Skeletal muscle tissue (tissue), 3 donors: ENCODE measurements at regions not wholly inside any gene's neighbourhood (a gene's known extent, or its start where the extent isn't known, plus 50 kb on each side); places are given as distances from the start of the nearest gene placed in this dataset.

Experiments used
- H3K27ac ChIP-seq: one replicate; pipeline ENCODE4 v1.7.0; 2013; ENCODE audit warnings: mild to moderate bottlenecking, low read depth, low read length, inconsistent platforms
- H3K27me3 ChIP-seq, 3 donors: one replicate each; pipeline ENCODE4 v1.7.0; 2013; ENCODE audit warnings: low read length in 3 of 3; ENCODE audit not compliant: control insufficient read depth in 3 of 3, insufficient read depth in 3 of 3
- H3K36me3 ChIP-seq, 3 donors: one replicate each; pipeline ENCODE4 v1.7.0; 2013; ENCODE audit warnings: low read length in 3 of 3; ENCODE audit not compliant: control insufficient read depth in 3 of 3, insufficient read depth in 3 of 3
- H3K4me1 ChIP-seq, 3 donors: one replicate each; pipeline ENCODE4 v1.7.0; 2013; ENCODE audit warnings: low read length in 3 of 3, mild to moderate bottlenecking in 3 of 3; ENCODE audit not compliant: control insufficient read depth in 3 of 3, insufficient read depth in 3 of 3
- H3K4me3 ChIP-seq, 3 donors: one replicate each; pipeline ENCODE4 v1.7.0; 2013; ENCODE audit warnings: low read length in 3 of 3
- H3K9ac ChIP-seq, 3 donors: one replicate each; pipeline ENCODE4 v1.7.0; 2013; ENCODE audit warnings: low read length in 3 of 3, mild to moderate bottlenecking in 3 of 3, moderate library complexity in 2 of 3, low read depth in 1 of 3
- H3K9me3 ChIP-seq, 3 donors: one replicate each; pipeline ENCODE4 v1.7.0; 2013; ENCODE audit warnings: low read length in 3 of 3; ENCODE audit not compliant: control insufficient read depth in 3 of 3
- donor health status: Osteomylitis.

- peaks cover 7 to 15% (median 9%) of the 10 kb centered on the region in 3 donors for H3K4me1 ChIP-seq
- H3K9ac ChIP-seq: no peak overlapping the region
Observed at GRCh38 chr2:71811726-71812125, 335.9 kb downstream of the CYP26B1 start.

GRCh38 chr2:71811157-71811556 lies 336.5 kb downstream of the CYP26B1 start:
- Histone ChIP-seq H3K9me3 (no peaks in the 10 kb centered on the region), H3K4me3 (no peak overlapping the region), H3K27ac (no peak overlapping the region), H3K27me3 (peaks cover 0 to 3% (median 0%) of the 10 kb centered on the region in 3 donors), H3K36me3 (no peaks in the 10 kb centered on the region), H3K9ac (no peak overlapping the region), H3K4me1 (peaks cover 7 to 15% (median 9%) of the 10 kb centered on the region in 3 donors)

More at GRCh38 chr2:71811726-71812125, 335.9 kb downstream of the CYP26B1 start:
- Histone ChIP-seq H3K36me3 (no peaks in the 10 kb centered on the region), H3K27me3 (peaks cover 0 to 3% (median 0%) of the 10 kb centered on the region in 3 donors), H3K27ac (no peak overlapping the region), H3K9me3 (no peaks in the 10 kb centered on the region), H3K4me3 (no peak overlapping the region)

GRCh38 chr2:71807581-71808451 lies 339.8 kb downstream of the CYP26B1 start:
- Histone ChIP-seq H3K9ac (no peak overlapping the region), H3K4me1 (peaks cover 7 to 9% (median 9%) of the 10 kb centered on the region in 3 donors), H3K27me3 (no peaks in the 10 kb centered on the region), H3K27ac (no peak overlapping the region), H3K36me3 (no peaks in the 10 kb centered on the region), H3K9me3 (no peaks in the 10 kb centered on the region), H3K4me3 (no peak overlapping the region)

DNA sequence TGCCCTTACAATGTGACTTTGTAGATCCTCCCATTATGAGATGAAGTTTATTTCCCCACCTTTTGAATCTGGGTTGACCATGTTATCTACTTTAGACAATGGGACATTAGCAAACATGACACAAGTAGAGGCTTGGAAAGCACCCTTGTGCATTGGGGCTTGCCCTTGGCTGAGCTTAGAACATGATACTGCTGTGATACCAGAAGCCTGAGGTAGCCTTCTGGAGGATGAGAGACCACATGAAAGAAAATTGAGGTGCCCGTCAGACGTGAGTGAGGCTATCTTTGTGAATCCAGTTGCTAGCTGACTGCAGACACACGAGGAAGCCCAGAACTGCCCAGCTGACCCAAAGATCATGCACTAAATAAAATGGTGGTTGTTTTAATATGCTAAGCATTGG lies 341.2 kb downstream of the CYP26B1 start:
- H3K9ac ChIP-seq: no peak overlapping the region
- peaks cover 11 to 17% (median 16%) of the 10 kb centered on the region in 3 donors for H3K4me1 ChIP-seq
- no peaks in the 10 kb centered on the region for H3K27me3 ChIP-seq
- no peak overlapping the region for H3K4me3 ChIP-seq
- no peaks in the 10 kb centered on the region for H3K36me3 ChIP-seq
- H3K27ac ChIP-seq: no peak overlapping the region
- H3K9me3 ChIP-seq: no peaks in the 10 kb centered on the region

GRCh38 chr2:71804281-71804751 lies 343.3 kb downstream of the CYP26B1 start:
- peaks cover 0 to 2% (median 0%) of the 10 kb centered on the region in 3 donors for H3K27me3 ChIP-seq
- H3K9me3 ChIP-seq: no peaks in the 10 kb centered on the region
- no peak overlapping the region for H3K4me3 ChIP-seq
- H3K27ac ChIP-seq: no peak overlapping the region
- no peaks in the 10 kb centered on the region for H3K36me3 ChIP-seq
- H3K9ac ChIP-seq: no peak overlapping the region
- peaks cover 11 to 24% (median 18%) of the 10 kb centered on the region in 3 donors for H3K4me1 ChIP-seq

GRCh38 chr2:71803398-71803797 lies 344.3 kb downstream of the CYP26B1 start:
- Histone ChIP-seq H3K36me3 (no peaks in the 10 kb centered on the region), H3K4me1 (peaks cover 5 to 22% (median 19%) of the 10 kb centered on the region in 3 donors), H3K27ac (no peak overlapping the region), H3K9ac (no peak overlapping the region), H3K9me3 (no peaks in the 10 kb centered on the region), H3K4me3 (no peak overlapping the region), H3K27me3 (peaks cover 0 to 2% (median 0%) of the 10 kb centered on the region in 3 donors)

DNA sequence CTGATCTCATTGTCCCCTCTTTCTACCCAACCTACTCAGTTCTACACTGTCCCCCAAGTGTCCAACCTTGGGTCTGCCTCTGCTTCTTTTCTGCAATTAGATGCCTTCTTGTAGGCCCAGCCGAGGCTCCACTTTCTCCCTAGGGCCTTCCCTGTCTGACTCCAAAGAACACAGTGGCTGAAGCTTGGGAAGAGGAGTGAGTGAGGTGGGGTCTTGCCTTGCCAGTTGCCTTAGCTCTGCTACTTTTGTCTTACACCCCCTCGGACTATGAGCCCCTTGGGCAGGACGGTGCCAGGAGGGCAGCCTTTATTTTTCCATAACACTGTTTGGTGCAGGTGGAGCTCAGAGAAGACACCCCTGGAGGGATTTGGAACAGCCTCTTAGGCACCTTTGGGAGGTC lies 345.1 kb downstream of the CYP26B1 start:
- H3K9me3 ChIP-seq: no peaks in the 10 kb centered on the region
- H3K27ac ChIP-seq: no peak overlapping the region
- H3K36me3 ChIP-seq: no peaks in the 10 kb centered on the region
- peaks cover 3 to 23% (median 20%) of the 10 kb centered on the region in 3 donors for H3K4me1 ChIP-seq
- peaks cover 0 to 2% (median 0%) of the 10 kb centered on the region in 3 donors for H3K27me3 ChIP-seq
- no peak overlapping the region for H3K9ac ChIP-seq
- H3K4me3 ChIP-seq: no peak overlapping the region

DNA sequence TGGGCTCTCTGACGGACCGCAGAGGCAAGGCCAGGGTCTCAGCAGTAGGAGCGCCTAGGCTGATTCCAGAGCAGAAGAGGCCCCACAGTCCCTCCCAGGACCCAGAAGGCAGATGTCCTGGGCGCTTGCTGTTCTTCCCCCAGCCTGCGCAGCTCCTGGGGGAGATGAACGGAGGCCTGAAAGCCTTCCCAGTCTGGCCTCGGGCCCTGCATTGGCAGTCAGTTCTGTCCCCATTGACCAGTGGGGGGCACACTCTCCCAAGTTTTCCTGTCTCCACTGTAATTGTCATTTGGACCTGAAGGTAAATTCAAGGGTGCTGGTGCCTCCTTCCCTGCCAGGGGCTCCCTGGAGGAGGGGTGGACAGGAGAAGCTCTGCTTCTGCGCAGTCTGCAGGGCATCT lies 345.7 kb downstream of the CYP26B1 start:
- Histone ChIP-seq H3K4me1 (peaks cover 3 to 23% (median 20%) of the 10 kb centered on the region in 3 donors), H3K27ac (no peak overlapping the region), H3K27me3 (peaks cover 0 to 2% (median 0%) of the 10 kb centered on the region in 3 donors), H3K9ac (no peak overlapping the region), H3K9me3 (no peaks in the 10 kb centered on the region), H3K4me3 (no peak overlapping the region), H3K36me3 (no peaks in the 10 kb centered on the region)

GRCh38 chr2:71801556-71801955 lies 346.1 kb downstream of the CYP26B1 start:
- Histone ChIP-seq H3K27me3 (peaks cover 0 to 2% (median 0%) of the 10 kb centered on the region in 3 donors), H3K27ac (no peak overlapping the region), H3K9me3 (no peaks in the 10 kb centered on the region), H3K9ac (no peak overlapping the region), H3K4me1 (peaks cover 3 to 23% (median 20%) of the 10 kb centered on the region in 3 donors), H3K36me3 (no peaks in the 10 kb centered on the region), H3K4me3 (no peak overlapping the region)

GRCh38 chr2:71800851-71801250 lies 346.8 kb downstream of the CYP26B1 start:
- no peak overlapping the region for H3K27ac ChIP-seq
- no peaks in the 10 kb centered on the region for H3K36me3 ChIP-seq
- peaks cover 3 to 26% (median 23%) of the 10 kb centered on the region in 3 donors for H3K4me1 ChIP-seq
- peaks cover 0 to 2% (median 0%) of the 10 kb centered on the region in 3 donors for H3K27me3 ChIP-seq
- no peaks in the 10 kb centered on the region for H3K9me3 ChIP-seq
- H3K9ac ChIP-seq: no peak overlapping the region
- H3K4me3 ChIP-seq: no peak overlapping the region
